NCI-H748 (cell line): ENCODE measurements at regions not wholly inside any gene's neighbourhood (a gene's known extent, or its start where the extent isn't known, plus 50 kb on each side); places are given as distances from the start of the nearest gene placed in this dataset.
"Not testable (repeated sequence)": the region's sequence is repeated elsewhere in the genome, so short reads cannot be mapped to it uniquely, and the experiment has no call there.

ENCODE experiments used
- DNase-seq: peaks from one replicate; lab custom pipeline; 2025; ENCODE audit not compliant: unreplicated experiment; lab: John Stamatoyannopoulos, UW

- DNase-seq: no peak
Measured at GRCh38 chr13:110809871-110810486, 96.5 kb downstream of the ING1 start.

- DNase-seq: no peak
Measured at GRCh38 chr13:110811008-110811720, 97.7 kb downstream of the ING1 start.

GRCh38 chr13:110811771-110812120, 98.2 kb downstream of the ING1 start:
- DNase-seq: no peak

- DNase-seq: no peak
Measured at GRCh38 chr13:110812121-110812868, 98.8 kb downstream of the ING1 start.

GRCh38 chr13:110812869-110813645, 99.6 kb downstream of the ING1 start:
- DNase-seq: no peak

GRCh38 chr13:110813646-110814624, 100.4 kb downstream of the ING1 start:
- no peak for DNase-seq

GRCh38 chr13:110815471-110816204, 99.2 kb downstream of the ANKRD10 start:
- peak; percentile 84 for DNase-seq

- no peak for DNase-seq
Measured at GRCh38 chr13:110816500-110816899, 98.4 kb downstream of the ANKRD10 start.

GRCh38 chr13:110817143-110817542, 97.7 kb downstream of the ANKRD10 start:
- no peak for DNase-seq

GRCh38 chr13:110818747-110819146, 96.1 kb downstream of the ANKRD10 start:
- no peak for DNase-seq

GRCh38 chr13:110819203-110820014, 95.5 kb downstream of the ANKRD10 start:
- peak; percentile 63 for DNase-seq

GRCh38 chr13:110820322-110820721, 94.5 kb downstream of the ANKRD10 start:
- DNase-seq: peak; percentile 57

- DNase-seq: not testable (repeated sequence)
Measured at GRCh38 chr13:110821837-110822668, 92.8 kb downstream of the ANKRD10 start.

- no peak for DNase-seq
Measured at GRCh38 chr13:110822669-110822945, 92.3 kb downstream of the ANKRD10 start.

- no peak for DNase-seq
Measured at GRCh38 chr13:110824702-110825300, 90.1 kb downstream of the ANKRD10 start.

GRCh38 chr13:110825516-110825915, 89.4 kb downstream of the ANKRD10 start:
- DNase-seq: no peak

- DNase-seq: no peak
Measured at GRCh38 chr13:110826101-110826500, 88.8 kb downstream of the ANKRD10 start.
